Psoas muscle (tissue), 7 donors: ENCODE measurements at regions not wholly inside any gene's neighbourhood (a gene's known extent, or its start where the extent isn't known, plus 50 kb on each side); places are given as distances from the start of the nearest gene placed in this dataset.

Experiments used
- ATAC-seq, 4 donors: fragments of 200-7000 bp; cut with Tn5 transposase; one replicate each; pipeline ENCODE4 v1.9.1; 2020; ENCODE audit warnings: moderate library complexity in 3 of 4, mild to moderate bottlenecking in 2 of 4
- DNase-seq, 2 donors: peaks; one replicate each; pipeline ENCODE4 v3.0.0-alpha.2; 2020
- H3K27ac ChIP-seq: fragments of 200-600 bp; one replicate; pipeline ENCODE4 v1.8.0; 2022
- H3K27me3 ChIP-seq, 3 donors: fragments of 200-600 bp in 1 of 3; one replicate each; pipeline versions ENCODE4 v1.6.1 to v1.8.0; 2013 to 2022; ENCODE audit warnings: low read length in 2 of 3, mild to moderate bottlenecking in 2 of 3, moderate library complexity in 1 of 3; ENCODE audit not compliant: insufficient read depth in 3 of 3
- H3K36me3 ChIP-seq, 2 donors: fragments of 200-600 bp in 1 of 2; one replicate each; pipeline versions ENCODE4 v1.6.1 to v1.8.0; 2013 to 2022; ENCODE audit warnings: low read depth in 1 of 2, mild to moderate bottlenecking in 1 of 2, moderate library complexity in 1 of 2; ENCODE audit not compliant: insufficient read depth in 1 of 2
- H3K4me1 ChIP-seq: fragments of 200-600 bp; one replicate; pipeline ENCODE4 v1.8.0; 2022
- H3K4me3 ChIP-seq: fragments of 200-600 bp; one replicate; pipeline ENCODE4 v1.8.0; 2022; ENCODE audit warnings: mild to moderate bottlenecking
- H3K9me3 ChIP-seq: fragments of 200-600 bp; one replicate; pipeline ENCODE4 v1.8.0; 2022
- CTCF ChIP-seq: fragments of 200-600 bp; IDR thresholded peaks from one replicate; pipeline ENCODE4 v1.8.0; 2022; ENCODE audit warnings: antibody characterized with exemption
- WGBS, 3 donors: extraction: QIAGEN DNeasy Blood & Tissue Kit; methylation state at CpG; one replicate each; pipeline versions ENCODE4 v1.1.6 to v1.1.7; 2013; 5-methylcytosine and 5-hydroxymethylcytosine counted together
- intact Hi-C, 2 donors: fragments of 100-400 bp; cut with DNase I; formaldehyde crosslinking; loops; one replicate each; pipeline versions ENCODE4 v1.11.0 to v1.14.2; 2022
- donor health status: healthy with polysubstance abuse.
- donor health status: DM: no; HTN: no; CAD: no; lungs with moderate emphysema.
- donor health status: Bipolar disorder and iron deficiency.
- donor health status: healthy.
- donor health status: DM: yes; HTN: yes; CAD: no.
- donor health status: DM: no; HTN: no; CAD: no.
- donor health status: DM: yes; HTN: yes; CAD: no.

- ATAC-seq (no peak), DNase-seq (no peak)
- H3K9me3 ChIP-seq = no peaks in the 10 kb centered on the region
- H3K27me3 ChIP-seq = no peaks in the 10 kb centered on the region
- H3K27ac ChIP-seq = no peak overlapping the region
- H3K4me1 ChIP-seq = peaks cover 14% of the 10 kb centered on the region
- intact Hi-C loops = no loop called here
- WGBS, 3 donors = 35 to 59% (median 47%) methylated on average over 1 of the region's 1 CpG
- no peak overlapping the region for H3K4me3 ChIP-seq
- H3K36me3 ChIP-seq = no peaks in the 10 kb centered on the region
- TF ChIP-seq CTCF = no peak
Measured at GRCh38 chr3:8238432-8238831, 263.2 kb upstream of the LMCD1 start.

GRCh38 chr3:8239095-8239494 lies 262.5 kb upstream of the LMCD1 start:
- DNase-seq (no peak), ATAC-seq (no peak)
- Histone ChIP-seq H3K9me3 (no peaks in the 10 kb centered on the region), H3K36me3 (no peaks in the 10 kb centered on the region), H3K27me3 (no peaks in the 10 kb centered on the region), H3K4me3 (no peak overlapping the region), H3K27ac (no peak overlapping the region), H3K4me1 (peaks cover 14% of the 10 kb centered on the region)
- no peak for TF ChIP-seq CTCF
- intact Hi-C loops = no loop called here
- 83 to 93% (median 88%) methylated on average over 2 of the region's 2 CpGs for WGBS, 3 donors

DNA sequence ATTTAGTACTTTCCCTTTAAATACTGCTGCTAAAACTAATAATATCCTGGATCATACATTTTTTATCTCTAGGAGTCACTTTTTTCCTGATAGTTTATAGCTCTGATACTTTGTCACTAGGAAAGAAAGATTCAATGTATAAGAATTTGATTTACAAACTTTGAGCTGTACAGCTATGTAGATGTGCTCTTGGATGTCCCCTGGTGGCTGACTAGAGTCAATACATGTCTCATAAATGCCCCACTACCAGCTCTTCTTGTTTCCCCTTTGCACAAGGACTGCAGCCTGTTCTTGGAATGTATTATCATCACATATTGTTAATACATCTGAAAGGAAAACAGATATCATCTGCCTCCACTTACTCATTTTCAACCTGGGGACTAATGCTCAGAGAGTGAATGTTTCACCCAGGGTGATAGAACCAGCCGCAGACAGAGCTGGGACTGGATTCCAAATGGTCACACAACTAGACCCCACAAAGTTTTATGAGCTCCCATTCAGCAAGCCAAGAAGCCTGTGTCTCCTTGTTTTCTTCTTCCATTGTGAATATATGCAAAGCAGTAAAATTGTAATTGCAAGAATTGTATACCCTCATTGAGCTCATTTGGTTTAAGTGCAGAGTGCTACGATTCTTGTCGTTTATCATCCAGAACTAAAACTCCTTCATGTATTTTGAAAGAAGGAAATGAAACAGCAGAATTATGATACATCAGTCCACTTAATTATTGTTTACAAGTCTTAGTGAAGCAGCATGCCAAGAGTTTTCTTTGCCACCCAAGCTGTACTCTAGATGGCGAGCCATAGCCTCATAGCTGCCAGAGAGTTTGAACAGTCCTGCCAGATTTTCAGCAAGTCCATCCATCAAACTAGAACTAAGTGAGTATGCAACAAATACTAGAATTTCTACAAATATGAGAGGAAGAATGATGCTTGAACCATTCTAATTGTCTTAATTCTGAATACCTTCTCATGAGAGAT lies 261.6 kb upstream of the LMCD1 start:
- Histone ChIP-seq H3K27me3 (no peaks in the 10 kb centered on the region), H3K4me1 (peaks cover 14% of the 10 kb centered on the region), H3K27ac (no peak overlapping the region), H3K36me3 (no peaks in the 10 kb centered on the region), H3K9me3 (no peaks in the 10 kb centered on the region), H3K4me3 (no peak overlapping the region)
- no peak for DNase-seq
- peak; percentile 75 for TF ChIP-seq CTCF
- intact Hi-C loops = no loop called here
- peak; percentile 53 to 69 (median 64) for ATAC-seq
- 63 to 69% (median 63%) methylated on average over 4 of the region's 4 CpGs for WGBS, 3 donors

DNA sequence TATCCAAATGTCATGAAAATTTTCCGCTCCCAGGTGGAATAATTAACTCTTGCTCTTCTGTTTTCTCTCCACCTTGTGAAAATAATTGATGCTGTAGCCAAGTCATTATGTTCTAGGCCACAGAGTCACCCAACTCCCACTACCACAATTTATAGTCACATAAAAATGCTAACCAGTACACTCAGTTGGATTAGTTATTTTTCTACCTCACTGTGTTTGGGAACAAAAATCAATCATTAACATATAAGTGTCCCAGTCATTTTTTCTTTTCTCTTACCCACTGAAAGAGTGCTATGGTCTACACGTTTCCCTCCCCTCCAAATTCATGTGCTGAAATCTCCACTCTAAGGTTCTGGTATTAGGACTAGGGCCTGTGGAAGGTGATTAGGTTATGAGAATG lies 255.6 kb upstream of the LMCD1 start:
- no peaks in the 10 kb centered on the region for H3K36me3 ChIP-seq
- intact Hi-C loops = no loop called here
- DNase-seq = no peak
- H3K9me3 ChIP-seq = no peaks in the 10 kb centered on the region
- no peak for ATAC-seq
- no peaks in the 10 kb centered on the region for H3K4me1 ChIP-seq
- 23 to 76% (median 73%) methylated on average over 2 of the region's 2 CpGs for WGBS, 3 donors
- TF ChIP-seq CTCF = no peak
- no peak overlapping the region for H3K27ac ChIP-seq
- no peak overlapping the region for H3K4me3 ChIP-seq
- H3K27me3 ChIP-seq = no peaks in the 10 kb centered on the region
